Limb (tissue), 2 donors: ENCODE measurements at regions not wholly inside any gene's neighbourhood (a gene's known extent, or its start where the extent isn't known, plus 50 kb on each side); places are given as distances from the start of the nearest gene placed in this dataset.
"Not testable (repeated sequence)": the region's sequence is repeated elsewhere in the genome, so short reads cannot be mapped to it uniquely, and the experiment has no call there.

Experiments
- DNase-seq, 2 donors: peaks; one replicate each; pipeline ENCODE4 v3.0.0-alpha.2; 2016; ENCODE audit errors: extremely low spot score in 2 of 2

DNA sequence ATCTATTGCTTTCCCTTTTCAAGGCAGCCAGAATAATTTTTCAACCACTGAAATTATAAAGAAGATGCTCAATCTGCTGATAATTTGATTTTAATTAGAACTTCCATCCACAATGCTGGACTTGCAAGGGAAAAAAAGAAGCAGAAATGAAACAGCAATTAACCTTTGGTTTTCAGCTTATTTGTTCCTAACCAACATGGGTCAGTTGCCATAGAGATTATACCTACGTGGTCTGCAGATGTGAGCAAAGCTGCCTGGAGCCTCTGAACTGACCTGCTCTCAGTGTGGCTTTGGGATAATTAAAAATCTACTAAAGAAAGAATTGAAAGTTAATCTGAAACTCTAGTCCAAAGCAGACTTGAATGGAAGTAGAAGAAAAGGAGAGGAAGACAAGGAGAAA, 195.7 kb upstream of the API5 start:
- no peak for DNase-seq

DNA sequence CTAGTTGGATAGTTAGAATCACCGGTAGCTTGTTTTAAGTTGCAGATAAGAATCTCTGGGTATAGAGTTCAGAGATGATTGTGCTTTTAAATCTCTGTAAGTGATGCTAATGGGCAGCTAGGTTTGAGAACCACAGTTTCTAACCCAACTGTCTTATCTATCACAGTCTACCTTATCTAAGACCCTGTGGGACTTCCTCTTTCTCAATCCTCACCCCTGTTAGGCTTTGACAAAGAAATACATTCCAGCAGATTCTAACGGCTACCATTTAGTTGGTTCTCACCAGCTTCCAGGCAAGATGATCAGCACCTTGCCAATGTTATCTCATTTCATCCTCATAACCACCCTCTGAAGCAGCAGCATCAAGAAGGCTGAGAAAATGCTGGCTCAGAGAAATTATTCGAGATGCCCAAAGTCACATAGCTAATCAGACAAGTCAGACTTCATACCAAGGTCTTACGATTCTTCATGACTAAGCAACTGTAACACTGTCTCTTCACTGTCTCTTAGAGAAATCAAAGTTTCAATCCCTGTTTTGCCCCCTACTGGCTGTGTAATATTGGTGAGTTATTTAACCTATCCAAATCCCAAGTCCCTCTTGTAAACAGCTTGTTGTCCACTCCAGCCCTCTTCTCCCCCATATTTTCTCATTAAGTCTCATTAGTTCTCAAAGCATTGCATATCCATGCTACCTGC, 192.4 kb upstream of the API5 start:
- no peak for DNase-seq

DNA sequence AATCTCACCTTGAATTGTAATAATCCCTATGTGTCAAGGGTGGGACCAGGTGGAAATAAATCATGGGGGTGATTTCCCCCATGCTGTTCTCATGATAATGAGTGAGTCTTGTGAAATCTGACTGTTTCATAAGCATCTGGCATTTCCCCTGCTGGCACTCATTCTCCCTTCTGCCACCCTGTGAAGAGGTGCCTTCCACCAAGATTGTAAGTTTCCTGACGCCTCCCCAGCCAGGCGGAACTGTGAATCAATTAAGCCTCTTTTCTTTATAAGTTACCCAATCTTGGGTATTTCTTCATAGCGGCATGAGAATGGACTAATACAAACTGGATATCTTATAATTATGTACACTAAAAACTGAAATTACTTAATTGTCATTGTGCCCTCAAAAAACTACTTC, 189.2 kb upstream of the API5 start:
- no peak for DNase-seq

DNA sequence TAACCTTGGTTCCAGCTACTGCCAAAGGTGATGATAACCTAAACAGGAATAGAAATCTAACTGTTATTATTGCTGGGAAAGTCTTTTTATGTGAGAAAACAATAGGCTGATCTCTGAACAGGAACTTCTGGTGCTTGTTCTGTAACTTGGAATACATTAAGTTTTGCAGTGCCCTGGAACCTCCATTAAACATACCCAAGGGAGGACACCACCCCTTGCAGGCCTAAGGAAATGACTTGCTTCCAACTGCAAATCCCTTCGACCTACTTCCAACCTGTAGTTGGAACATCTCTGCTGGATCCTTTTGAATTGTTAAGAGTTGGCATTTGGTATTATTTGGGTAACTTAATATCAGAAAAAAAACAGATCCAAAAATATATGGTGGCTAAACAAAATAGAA, 188.4 kb upstream of the API5 start:
- no peak for DNase-seq

DNA sequence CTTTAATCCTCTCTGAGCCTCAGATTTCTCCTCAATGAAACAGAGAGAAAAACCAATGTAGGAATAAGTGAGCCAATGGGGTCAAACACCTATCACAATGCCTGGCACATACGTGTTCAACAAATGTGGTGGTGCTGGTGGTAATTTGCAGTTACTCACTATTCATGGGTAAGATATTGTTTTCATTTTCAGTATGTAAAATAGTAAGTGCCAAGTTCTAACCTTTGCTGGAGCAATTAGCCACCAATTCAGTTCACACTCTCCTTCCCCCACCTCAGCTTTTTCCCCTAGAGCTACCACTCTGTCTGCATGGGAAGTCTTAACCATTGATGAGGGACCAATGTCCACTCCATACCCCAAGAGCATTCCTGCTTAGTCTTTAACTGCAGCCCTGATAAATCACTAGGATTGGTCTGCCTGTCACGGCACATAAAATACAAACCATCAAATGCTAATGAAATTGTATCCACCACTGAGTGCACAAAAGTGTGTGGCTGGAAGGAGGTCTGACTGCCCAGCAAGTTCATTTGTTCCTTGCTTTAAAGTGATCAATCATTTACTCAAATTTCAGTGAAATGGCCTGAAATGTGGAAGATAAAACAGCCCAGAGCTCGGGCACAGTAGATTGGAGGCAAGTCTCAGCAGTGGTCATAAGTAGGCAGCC, 187.4 kb upstream of the API5 start:
- DNase-seq = no peak

DNA sequence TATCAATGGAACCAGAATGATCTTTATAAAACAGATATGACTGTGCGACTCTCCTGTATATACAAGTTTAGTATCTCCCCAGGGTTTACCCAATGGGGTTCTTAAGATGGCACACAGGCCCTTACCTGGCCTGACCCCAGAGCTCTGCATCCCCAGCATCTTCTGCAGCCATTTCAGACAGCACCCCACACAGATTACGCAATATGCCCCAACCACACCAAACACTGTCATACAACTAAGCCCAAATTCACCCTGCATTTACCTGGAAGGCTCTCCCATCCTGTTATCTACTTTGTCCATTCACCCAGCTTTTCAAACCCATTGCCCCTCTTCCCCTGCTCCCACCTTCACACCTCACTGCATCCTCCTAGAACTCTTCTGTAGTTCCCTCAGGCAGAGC, 182.5 kb upstream of the API5 start:
- DNase-seq = no peak

DNA sequence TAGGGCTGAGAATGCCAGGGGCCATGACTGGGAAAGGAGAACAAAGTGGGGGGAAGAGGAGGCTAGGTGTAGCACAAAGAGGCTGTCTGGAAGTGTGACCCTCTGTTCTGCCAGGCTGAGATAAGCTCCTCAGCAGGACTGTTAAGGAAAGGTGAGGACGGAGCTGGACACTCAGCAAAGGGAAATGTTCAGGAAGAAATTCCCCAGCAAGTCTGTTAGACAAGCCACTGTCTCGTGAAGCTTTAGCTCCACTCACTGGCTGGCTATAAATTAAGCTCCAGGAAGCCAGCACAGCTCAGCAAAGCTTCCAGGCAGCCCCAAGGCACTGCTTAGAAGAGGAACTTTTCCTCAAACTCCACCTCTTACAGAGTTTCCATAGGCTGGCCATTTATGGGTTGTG, 181.2 kb upstream of the API5 start:
- peak; percentile 42 to 51 for DNase-seq

DNA sequence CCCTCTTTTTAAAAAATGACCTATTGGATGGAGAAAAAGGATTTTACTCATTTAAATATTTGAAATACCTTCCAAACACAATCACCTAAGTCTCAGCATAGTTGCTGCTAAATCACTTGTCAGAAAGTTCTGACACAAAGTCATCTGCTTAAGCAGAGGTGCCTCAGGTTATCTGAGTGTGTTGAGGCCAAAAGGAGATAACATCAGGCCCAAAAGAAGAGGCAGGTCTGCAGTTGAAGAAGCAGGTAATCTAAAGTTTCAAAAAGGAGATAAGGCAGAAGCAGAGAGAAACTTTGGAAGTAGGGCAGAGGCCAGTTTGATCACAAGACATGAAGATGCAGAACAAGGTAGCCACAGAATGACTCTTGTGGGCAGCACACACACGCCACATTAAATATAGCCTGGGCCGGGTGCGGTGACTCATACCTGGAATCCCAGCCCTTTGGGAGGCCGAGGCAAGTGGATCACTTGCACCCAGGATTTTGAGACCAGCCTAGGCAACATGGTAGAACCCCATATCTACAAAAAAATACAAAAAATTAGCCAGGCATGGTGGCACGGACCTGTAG, 175.7 kb upstream of the API5 start:
- DNase-seq = no peak

DNA sequence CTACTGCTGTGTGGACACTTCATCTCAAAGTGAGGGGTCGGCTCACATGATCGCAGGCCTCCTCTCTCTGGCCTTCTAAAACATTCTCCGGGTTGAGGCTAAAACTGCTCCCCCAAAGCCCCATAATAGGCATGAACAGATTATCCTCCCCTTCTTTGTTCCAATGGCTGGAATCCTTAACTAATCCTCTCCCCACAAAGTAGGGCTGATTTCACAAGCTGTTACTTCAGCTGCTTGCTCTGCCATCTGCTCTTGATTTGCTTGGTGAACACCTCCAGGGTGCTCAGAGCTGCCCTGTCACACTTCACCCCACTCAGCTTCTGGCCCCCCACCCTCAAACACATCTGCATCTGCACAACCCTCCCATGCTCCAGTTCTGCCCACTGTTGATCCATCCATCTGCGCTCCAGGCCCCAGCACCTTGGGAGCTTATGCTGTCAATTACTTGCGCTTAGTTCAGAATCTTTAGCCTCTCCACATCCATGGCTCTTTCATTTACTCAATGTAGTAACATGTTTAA, 173.1 kb upstream of the API5 start:
- DNase-seq = no peak

DNA sequence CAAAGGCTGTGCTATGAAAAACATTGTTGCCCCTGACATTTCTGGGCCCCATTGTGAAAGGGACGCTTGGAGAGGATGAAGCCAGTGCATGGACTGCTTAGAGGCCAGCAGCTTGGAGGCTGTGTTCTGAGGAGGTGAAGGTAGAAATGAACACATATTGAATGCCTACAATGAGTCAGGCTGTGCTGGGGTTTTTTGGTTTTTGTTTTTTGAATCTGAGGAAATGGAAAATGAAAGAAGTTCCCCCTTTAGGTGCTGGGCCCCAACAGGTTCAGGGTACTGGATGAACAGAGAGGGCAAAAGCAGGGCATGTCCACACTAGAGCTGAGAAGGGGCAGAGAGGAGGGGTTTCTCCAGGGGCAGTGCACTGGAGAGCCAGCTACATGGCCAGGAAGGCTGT, 166.1 kb upstream of the API5 start:
- DNase-seq = no peak

DNA sequence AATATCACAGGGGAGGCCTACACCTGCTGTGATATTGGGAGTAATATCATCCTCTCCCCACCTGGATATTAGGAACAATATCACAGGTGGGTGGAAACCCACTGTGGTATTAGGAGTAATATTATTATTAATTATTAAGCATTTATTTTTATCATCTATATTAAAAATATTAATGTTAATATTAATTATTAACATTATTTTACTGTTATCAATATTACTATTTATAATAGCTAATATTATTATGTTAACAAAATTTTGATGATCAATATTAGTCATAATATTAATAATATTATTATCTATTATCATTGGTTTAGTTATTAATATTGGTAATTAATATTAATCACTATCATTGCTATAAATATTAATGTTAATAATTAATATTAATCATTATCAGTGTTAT, 161.1 kb upstream of the API5 start:
- no peak for DNase-seq

DNA sequence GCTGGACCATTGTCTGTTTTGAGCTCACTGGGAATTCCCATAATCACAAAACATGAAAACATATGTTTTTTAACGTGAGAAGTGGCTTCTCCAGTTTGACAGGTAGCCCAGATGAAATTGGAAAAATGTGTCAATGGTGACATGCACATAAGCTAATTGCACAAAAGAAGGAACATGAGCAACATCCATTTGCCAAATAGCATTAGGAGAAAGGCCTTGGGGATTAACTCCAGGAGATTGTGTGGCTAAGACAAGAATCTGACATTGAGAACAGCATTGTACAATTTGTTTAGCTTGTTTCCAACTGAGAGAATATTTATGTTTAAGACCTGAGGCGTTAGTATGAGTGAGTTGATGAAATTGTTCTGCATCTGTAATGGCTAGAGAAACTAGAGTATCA, 147.0 kb upstream of the API5 start:
- DNase-seq = no peak

DNA sequence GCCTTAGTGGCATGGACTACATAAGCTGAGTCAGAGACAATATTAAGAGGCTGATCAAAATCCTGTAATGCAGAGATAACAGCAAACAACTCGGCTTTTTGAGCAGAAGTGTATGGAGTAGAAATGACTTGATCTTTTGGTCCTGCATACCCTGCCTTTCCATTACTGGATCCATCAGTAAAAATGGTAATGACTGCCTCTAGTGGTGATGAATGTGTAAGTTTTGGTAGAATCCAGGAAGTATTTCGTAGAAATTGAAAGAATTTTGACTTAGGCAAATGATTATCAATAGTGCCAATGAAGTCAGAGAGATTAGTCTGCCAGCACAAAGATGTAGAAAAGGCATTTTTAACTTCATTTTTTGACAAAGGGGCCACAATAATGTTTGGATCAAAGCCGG, 146.4 kb upstream of the API5 start:
- not testable (repeated sequence) for DNase-seq

DNA sequence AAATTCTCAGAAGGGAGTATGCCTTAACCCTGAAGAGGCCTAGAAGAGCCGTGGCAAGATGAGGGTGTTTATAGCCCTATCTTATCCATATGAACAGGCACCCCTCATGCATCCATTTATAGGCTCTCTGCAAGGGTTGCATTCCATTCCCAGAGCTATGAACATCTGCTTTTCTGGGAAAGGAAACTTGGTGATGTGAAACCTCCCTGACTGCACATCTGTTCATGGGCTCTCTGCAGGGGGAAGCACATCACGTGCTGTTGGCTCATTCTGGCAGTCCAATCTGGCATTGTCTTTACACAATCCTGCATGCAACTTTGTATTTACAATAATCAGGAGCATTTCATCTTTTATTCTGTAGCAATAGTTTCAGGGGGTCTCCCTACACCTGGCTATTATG, 143.6 kb upstream of the API5 start:
- not testable (repeated sequence) for DNase-seq

DNA sequence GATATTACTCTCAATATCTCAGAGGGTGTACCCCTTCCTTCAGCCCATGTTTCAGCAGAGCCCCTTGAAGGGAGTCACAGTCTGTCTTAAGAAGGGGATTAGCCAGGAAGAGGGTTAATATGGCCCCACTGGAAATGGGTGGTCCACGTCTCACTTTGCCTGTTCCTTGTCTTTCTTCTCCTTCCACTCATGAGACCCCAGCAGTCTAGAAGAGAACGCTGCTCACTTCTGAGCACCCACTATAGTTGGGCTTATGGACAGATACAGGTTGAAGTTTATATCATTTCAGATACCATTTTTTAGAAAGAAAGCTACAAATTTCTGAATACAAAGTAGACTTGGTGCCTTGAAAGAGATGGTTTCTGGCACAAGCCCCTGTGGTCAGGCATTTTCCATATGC, 139.3 kb upstream of the API5 start:
- DNase-seq = no peak

DNA sequence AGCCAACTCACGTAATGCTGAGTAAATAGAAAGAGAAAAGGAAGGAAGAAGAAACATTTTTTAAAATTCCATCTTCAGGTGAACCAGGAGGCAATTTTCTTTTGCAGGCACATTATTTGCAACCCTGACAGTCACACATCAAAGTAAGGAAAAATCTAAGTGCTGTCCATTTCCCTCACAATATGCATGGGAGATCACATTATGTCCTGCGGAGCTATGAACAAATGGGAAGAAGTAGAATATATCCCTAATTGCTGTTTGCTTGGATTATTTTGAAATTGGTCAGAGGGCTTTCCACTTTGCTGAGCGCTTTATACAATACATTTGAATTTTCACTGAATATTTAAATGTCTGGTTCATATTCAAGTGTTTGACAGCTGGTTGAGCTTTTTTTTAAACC, 133.8 kb upstream of the API5 start:
- no peak for DNase-seq

DNA sequence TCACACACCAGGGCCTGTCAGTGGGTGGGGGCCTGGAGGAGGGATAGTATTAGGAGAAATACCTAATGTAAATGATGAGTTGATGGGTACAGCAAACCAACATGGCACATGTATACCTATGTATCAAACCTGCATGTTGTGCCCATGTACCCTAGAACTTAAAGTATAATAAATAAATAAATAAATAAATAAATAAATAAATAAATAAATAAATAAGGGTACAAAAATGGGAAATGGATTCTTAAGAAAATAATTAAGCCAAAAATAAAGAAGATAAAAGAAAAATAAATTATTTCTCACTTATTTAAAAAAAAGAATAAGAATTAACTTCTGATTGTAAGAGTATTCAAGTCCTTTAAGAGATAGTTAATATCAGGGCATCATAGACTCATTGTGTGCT, 117.3 kb upstream of the API5 start:
- not testable (repeated sequence) for DNase-seq

DNA sequence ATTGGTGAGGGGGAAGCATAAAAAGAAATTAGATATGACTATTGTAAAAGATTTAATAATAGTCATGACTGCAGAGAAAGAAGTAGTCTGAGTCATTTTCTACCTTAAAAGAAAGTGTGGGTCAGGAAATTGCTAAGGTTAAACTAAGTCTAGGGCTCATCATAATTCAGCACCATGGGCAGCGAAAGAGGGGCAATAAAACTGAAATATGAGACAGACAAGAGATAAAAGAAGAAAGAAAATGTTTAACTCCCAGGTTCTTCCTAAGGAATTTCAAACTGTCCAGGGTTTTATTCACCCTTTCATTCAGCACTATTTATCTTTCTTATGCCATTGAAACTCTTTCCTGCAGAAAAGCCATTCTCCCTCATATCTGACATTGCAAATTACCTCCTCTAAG, 114.4 kb upstream of the API5 start:
- no peak for DNase-seq

DNA sequence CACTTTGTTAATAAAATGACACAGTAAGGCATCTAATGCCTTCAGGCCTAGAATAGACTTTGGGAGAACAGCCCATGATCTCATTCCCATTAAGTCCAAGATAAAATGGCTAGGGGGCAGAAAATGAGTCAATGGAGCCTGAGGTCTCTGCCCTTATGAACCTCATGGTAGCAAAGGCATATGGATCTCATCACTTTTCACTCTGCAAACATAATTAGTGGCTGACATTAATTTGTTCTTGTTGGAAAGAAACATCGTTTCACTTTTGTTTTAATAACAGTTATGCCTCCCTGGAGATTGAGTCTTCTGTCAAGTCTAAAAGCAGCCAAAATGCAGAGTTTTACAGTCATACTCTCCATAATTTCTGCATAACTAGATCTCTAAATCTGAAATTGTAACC, 111.8 kb upstream of the API5 start:
- DNase-seq = no peak

DNA sequence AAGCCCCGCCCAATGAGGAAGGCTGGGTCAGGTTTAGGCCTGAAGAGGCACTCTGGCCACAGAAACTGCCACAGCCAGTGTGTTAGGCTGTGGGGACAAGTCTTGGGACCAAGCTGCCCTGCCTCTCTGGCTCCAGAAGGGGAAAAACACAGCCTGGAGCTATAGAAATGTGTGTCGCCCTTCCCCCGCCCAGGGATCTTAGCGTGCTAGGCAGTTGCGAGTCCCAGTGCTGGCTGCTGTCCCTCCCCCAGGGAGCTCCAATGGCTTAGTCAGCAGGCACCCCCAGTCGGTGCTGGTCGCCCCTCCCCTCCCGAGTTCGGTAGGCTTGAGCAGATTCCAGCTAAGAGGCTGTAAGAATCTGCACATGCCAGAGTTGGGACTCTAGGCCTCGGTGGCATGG, 99.5 kb upstream of the API5 start:
- no peak for DNase-seq

DNA sequence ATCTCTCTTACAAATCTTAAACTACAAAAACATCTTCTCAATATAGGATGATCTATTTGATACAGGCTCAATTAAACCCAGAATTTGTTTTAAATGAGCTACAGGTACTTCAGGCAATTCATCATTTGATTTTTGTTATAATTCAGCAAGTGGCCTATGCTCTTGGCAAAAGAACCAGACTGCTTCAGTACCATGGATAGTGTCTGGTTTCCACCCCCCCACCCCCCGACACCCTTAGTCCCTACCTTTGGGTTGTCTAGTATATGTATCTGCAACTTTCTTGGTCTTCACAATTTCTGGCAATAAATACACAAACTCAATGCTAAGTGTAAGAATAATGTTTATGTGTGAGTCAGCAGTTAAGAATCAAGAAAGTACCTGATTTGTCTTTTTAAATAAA, 97.3 kb upstream of the API5 start:
- DNase-seq = no peak

DNA sequence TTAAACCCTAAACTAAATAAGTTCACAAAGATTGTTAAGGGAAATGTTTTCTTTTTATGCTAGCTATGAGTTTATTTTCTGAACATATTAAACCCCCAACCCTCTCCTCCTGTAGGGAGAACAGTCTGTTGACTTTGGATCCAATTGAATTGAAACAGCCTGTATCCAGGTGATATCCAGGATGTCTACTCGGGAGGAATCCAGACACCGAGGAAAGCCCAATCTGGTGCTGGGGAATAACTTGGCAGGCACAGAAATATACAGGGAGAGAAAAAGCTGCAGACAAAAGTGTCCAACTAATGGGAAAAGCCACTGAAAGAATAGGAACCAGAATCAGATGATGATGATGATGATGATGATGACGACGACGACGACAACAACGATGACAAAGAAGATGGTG, 93.9 kb upstream of the API5 start:
- no peak for DNase-seq

DNA sequence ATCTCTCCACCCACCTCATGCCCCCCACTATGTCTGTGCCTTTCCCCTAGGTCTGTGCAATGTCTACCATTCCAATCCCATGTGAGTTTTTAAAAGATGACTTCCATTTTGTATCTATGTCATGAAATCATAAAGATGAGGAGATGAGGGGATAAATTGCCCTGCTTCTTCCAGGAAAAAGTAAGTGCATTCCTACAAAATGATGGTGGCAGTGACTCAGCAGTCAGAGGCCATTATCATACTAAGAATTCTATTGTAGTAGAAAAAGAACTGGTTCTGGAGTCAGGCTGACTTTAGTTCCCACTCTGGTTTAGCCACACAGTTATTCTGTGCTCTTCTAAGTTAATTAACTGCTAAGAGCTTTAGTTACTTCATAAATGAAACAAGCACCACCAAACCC, 89.6 kb upstream of the API5 start:
- DNase-seq = no peak
